ENCODE measurements at regions not wholly inside any gene's neighbourhood (a gene's known extent, or its start where the extent isn't known, plus 50 kb on each side); places are given as distances from the start of the nearest gene placed in this dataset.

DNA sequence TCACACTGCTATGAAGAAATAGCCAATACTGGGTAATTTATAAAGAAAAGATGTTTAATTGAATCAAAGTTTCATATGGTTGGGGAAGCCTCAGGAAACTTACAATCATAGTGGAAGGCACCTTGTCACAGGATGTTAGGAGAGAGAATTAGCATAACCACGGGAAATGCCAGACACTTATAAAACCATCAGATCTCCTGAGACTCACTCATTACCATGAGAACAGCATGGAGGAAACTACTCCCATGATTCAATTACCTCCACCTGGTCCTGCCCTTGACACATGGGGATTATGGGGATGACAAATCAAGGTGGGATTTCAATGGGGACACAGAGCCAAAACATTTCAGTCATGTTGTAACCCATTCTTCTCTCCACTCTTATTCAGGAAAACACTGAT lies 472.9 kb upstream of the FSIP2 start:
- TF ChIP-seq FOSL1 (IDR thresholded peaks at IDR 0.05; ENCODE audit: insufficient read depth, low read depth, low read length) (no peak), HDAC2 (IDR thresholded peaks at IDR 0.05; ENCODE audit: borderline replicate concordance in 1 of 2, low read depth in 2 of 2, low read length in 2 of 2) (no peak), POLR2AphosphoS5 (IDR thresholded peaks at IDR 0.05; ENCODE audit: low read depth, low read length) (no peak), SIX5 (IDR thresholded peaks at IDR 0.05; ENCODE audit: low read depth, low read length) (no peak), JUND (IDR thresholded peaks at IDR 0.05; ENCODE audit: low read length) (no peak), SP1 (IDR thresholded peaks at IDR 0.05; ENCODE audit: low read depth, low read length) (no peak), JUN (IDR thresholded peaks at IDR 0.05; ENCODE audit: low read depth, low read length) (no peak), SIN3A (conservative IDR thresholded peaks at IDR 0.05 in 1 of 2, IDR thresholded peaks at IDR 0.05 in 1 of 2; ENCODE audit: low read depth in 1 of 2, low read length in 2 of 2) (no peak)
- TF ChIP-seq, protein P1, sequence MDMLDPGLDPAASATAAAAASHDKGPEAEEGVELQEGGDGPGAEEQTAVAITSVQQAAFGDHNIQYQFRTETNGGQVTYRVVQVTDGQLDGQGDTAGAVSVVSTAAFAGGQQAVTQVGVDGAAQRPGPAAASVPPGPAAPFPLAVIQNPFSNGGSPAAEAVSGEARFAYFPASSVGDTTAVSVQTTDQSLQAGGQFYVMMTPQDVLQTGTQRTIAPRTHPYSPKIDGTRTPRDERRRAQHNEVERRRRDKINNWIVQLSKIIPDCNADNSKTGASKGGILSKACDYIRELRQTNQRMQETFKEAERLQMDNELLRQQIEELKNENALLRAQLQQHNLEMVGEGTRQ (IDR thresholded peaks at IDR 0.05; ENCODE audit: low read length) = no peak
- TF ChIP-seq, protein P2, sequence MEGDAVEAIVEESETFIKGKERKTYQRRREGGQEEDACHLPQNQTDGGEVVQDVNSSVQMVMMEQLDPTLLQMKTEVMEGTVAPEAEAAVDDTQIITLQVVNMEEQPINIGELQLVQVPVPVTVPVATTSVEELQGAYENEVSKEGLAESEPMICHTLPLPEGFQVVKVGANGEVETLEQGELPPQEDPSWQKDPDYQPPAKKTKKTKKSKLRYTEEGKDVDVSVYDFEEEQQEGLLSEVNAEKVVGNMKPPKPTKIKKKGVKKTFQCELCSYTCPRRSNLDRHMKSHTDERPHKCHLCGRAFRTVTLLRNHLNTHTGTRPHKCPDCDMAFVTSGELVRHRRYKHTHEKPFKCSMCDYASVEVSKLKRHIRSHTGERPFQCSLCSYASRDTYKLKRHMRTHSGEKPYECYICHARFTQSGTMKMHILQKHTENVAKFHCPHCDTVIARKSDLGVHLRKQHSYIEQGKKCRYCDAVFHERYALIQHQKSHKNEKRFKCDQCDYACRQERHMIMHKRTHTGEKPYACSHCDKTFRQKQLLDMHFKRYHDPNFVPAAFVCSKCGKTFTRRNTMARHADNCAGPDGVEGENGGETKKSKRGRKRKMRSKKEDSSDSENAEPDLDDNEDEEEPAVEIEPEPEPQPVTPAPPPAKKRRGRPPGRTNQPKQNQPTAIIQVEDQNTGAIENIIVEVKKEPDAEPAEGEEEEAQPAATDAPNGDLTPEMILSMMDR (IDR thresholded peaks at IDR 0.05; ENCODE audit: control extremely low read depth in 1 of 3, insufficient read depth in 1 of 3, low read depth in 1 of 3, low read length in 3 of 3) = no peak

All from H1 (cell line).